ENCODE measurements at regions not wholly inside any gene's neighbourhood (a gene's known extent, or its start where the extent isn't known, plus 50 kb on each side); places are given as distances from the start of the nearest gene placed in this dataset.
"Not testable (repeated sequence)": the region's sequence is repeated elsewhere in the genome, so short reads cannot be mapped to it uniquely, and the experiment has no call there.

GRCh38 chr5:62230876-62231388 lies 75.1 kb upstream of the KIF2A start:
- TF ChIP-seq CTCF (IDR thresholded peaks at IDR 0.05 in 4 of 5, conservative IDR thresholded peaks at IDR 0.05 in 1 of 5); POLR2A (IDR thresholded peaks at IDR 0.05): not testable (repeated sequence)

Measured in gastrocnemius medialis (tissue), 4 donors.